HFF-Myc (cell line): ENCODE measurements at regions not wholly inside any gene's neighbourhood (a gene's known extent, or its start where the extent isn't known, plus 50 kb on each side); places are given as distances from the start of the nearest gene placed in this dataset.
"Not testable (repeated sequence)": the region's sequence is repeated elsewhere in the genome, so short reads cannot be mapped to it uniquely, and the experiment has no call there.

ENCODE experiments used
- DNase-seq: peaks from one replicate; pipeline ENCODE4 v3.0.0-alpha.2; 2011; ENCODE audit warnings: low read depth; ENCODE audit errors: extremely low read depth
- H3K4me3 ChIP-seq: replicated peaks from 2 replicates; pipeline ENCODE4 v1.5.1; 2011; ENCODE audit warnings: low read depth, mild to moderate bottlenecking, control low read depth, low read length
- CTCF ChIP-seq: IDR thresholded peaks from 2 replicates; pipeline ENCODE4 v1.5.1; 2012; ENCODE audit warnings: mild to moderate bottlenecking, low read depth, low read length, control low read depth; ENCODE audit errors: missing control alignments

- TF ChIP-seq CTCF: no peak
- no peak for DNase-seq
- no peak overlapping the region for H3K4me3 ChIP-seq
Observed at GRCh38 chr5:163161512-163161911, 275.9 kb upstream of the CCNG1 start.

GRCh38 chr5:163162645-163163044 is 274.8 kb upstream of the CCNG1 start:
- H3K4me3 ChIP-seq: no peak overlapping the region
- DNase-seq: no peak
- no peak for TF ChIP-seq CTCF

- no peak for TF ChIP-seq CTCF
- no peak for DNase-seq
- no peak overlapping the region for H3K4me3 ChIP-seq
Observed at GRCh38 chr5:163163858-163164257, 273.5 kb upstream of the CCNG1 start.

GRCh38 chr5:163165277-163165676 is 272.1 kb upstream of the CCNG1 start:
- no peak for DNase-seq
- no peak overlapping the region for H3K4me3 ChIP-seq
- no peak for TF ChIP-seq CTCF

GRCh38 chr5:163170161-163170560 is 267.2 kb upstream of the CCNG1 start:
- not testable (repeated sequence) for DNase-seq, H3K4me3 ChIP-seq

GRCh38 chr5:163172540-163173338 is 264.7 kb upstream of the CCNG1 start:
- H3K4me3 ChIP-seq: no peak overlapping the region
- DNase-seq: no peak
- no peak for TF ChIP-seq CTCF

- DNase-seq: no peak
- no peak overlapping the region for H3K4me3 ChIP-seq
- TF ChIP-seq CTCF: no peak
Observed at GRCh38 chr5:163177971-163178370, 259.4 kb upstream of the CCNG1 start.
